GM21576 (cell line): ENCODE measurements at regions not wholly inside any gene's neighbourhood (a gene's known extent, or its start where the extent isn't known, plus 50 kb on each side); places are given as distances from the start of the nearest gene placed in this dataset.

Experiments
- ATAC-seq: cut with Tn5 transposase; IDR thresholded peaks from one replicate; pipeline ENCODE4 v1.9.1; 2021; ENCODE audit warnings: mild to moderate bottlenecking, moderate library complexity; ENCODE audit not compliant: unreplicated experiment

GRCh38 chr1:103256490-103256889, 148.2 kb upstream of the COL11A1 start:
- no peak for ATAC-seq

- ATAC-seq: no peak
Measured at GRCh38 chr1:103254691-103255090, 146.4 kb upstream of the COL11A1 start.

DNA sequence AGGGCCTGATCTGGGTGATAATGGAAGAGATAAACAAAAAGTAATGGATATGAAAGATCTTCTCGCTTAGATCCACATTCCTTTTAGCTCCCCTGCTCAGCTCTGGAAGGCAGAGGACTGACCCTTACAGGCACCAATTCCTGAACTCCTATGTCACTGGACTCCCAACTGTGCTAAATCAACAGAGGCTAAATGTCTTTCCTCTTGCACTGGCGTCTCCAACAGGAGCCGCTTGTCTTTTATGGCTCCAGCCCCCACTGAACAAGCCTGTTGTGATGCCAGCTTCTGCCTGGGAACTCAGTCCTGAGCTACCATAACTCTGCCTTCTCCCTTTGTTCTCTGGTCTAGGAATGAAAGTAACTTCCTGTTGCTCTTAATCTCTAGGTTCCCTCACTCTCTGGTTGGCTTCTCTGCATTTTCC, 142.1 kb upstream of the COL11A1 start:
- no peak for ATAC-seq

DNA sequence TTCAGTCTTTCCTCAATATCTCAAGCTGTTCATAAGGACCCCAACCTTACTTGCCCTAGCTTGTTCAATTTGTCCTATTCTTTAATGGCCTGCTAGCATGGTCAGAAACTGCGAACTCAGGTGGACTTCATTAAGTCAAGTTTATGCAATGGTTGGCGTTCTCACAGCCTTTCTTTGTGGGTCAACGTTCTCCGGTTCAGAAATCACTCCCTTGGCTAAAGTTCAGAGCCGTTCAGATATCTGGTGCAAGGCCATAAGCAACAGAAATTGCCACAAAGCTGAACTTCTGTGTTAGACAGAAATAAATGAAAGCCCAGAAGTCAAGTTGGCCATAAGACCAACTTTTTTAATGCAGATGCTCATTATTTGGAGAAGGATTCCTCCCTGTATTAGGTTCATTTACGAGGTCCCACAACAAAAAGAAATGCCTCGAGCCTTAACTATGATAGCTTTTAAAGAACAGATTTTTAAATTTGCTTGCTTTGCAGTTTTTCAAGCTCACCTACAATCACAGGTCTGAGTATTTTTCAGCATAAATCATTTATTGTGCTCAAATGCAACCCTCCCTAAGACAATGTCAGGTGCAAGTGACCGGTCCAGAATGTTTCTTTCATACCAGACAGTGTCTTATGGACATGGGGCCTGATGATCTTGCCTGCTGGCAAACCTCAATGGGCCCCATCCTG, 140.2 kb upstream of the COL11A1 start:
- ATAC-seq: no peak

GRCh38 chr1:103247517-103247916, 139.2 kb upstream of the COL11A1 start:
- ATAC-seq: no peak

DNA sequence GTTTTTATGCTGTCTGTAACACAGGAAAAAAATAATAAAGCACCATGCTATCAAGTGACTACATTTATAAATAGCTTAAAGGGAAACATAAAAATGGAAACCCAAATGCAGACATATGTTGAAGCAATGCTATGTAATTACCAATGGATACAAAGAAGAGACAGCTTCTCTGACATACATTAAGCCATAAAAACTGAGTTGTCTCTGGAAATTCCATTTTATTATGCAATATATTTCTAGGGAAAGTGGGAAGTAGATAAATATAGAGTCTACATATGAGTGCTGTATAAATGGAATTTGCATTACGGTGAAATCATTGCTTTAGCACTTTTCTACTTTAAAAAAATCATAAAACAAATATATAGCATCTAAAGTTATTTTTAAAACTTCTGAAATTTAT, 135.2 kb upstream of the COL11A1 start:
- ATAC-seq: no peak

DNA sequence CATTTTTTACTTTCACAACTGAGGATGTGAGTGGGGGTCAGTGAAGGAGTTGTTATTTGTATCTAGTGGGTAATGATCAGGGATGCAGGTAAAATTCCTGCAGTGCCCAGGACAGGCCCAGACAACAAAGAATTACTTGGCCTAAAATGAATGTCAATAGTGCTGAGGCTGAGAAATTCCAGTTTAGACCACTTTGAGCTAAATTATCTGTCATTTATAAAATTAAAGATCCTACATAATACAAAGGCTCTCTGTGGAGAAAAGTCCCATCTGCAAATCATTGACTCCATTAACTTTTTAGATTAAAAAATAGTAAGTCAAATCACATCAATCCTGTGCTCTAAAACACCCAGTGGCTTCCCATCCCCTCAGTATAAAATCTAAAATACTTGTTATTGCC, 130.7 kb upstream of the COL11A1 start:
- no peak for ATAC-seq

DNA sequence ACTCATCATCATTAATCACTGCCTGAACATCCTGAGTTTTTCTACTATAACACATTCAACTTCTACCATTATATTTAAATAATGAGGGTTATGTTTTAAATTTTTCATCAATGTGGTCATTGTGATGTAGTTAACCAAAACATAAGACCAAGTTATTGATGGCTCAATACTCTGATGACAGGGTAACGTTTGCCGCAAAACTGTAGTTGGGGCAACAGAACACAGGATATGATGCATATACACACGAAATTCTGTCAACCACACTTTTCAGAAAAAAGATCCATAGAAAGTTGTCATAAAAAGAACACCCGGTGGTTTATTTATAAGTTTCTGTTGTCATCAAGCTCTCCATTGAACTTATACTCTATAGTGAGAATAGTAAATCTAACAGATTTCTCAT, 121.7 kb upstream of the COL11A1 start:
- ATAC-seq: no peak

DNA sequence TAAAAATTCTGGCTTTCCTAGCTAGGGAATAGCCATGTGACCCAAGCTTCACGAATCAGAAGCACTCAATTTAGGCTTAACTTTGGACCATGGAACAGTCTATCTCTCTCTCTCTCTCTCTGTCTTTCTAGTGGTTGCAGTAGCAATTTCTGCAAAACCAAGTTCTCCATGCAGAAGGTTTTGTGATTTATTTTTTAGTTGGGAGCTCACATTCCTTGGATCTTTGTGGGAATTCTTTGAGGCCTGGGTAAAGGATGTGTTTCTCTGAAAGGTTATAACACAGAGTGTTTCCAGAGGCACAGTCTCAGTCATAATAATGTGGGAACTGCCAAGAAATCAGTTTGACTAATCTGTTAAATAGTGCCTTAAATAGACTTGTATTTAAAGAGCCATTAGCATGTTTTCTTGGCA, 112.3 kb upstream of the COL11A1 start:
- ATAC-seq: no peak

DNA sequence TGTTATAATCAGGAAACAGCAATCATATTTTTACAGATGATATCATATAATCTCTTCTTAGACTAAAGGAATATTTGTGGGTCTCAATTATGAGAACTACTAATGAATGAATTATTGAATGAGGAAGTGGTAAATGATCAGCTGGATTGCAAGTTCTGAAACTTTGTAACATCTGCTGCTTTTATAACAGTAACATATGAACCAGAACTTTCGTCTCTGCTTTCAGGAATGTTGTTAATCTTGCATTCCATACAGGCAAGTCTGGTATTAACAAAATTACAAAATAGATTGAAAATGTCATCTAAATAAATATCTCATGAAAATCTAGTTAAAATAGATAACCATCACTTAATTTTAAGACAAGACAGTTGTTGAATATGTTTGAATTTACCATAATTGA, 110.5 kb upstream of the COL11A1 start:
- no peak for ATAC-seq

GRCh38 chr1:103218369-103218768, 110.0 kb upstream of the COL11A1 start:
- ATAC-seq: no peak

DNA sequence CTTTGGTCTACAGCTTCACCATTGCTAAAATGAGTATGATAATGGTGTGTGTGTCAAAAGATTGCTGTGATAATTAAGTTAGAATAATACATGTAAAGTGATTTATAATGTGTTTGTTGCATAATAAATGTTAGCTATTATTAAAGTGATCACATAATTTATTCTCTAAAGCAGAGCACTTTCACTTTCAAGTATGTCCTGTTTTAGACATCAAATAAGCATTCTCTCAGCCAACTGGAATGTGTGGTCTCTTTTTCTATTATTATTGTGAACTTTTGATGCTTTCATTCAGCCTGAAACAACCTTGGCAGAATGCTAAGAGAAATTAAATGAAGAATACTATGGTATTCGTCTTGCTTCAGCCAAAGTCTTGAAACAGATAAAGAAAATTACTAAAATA, 102.8 kb upstream of the COL11A1 start:
- no peak for ATAC-seq

GRCh38 chr1:103208844-103209243, 100.5 kb upstream of the COL11A1 start:
- ATAC-seq: no peak

GRCh38 chr1:103199001-103199400, 90.7 kb upstream of the COL11A1 start:
- no peak for ATAC-seq

DNA sequence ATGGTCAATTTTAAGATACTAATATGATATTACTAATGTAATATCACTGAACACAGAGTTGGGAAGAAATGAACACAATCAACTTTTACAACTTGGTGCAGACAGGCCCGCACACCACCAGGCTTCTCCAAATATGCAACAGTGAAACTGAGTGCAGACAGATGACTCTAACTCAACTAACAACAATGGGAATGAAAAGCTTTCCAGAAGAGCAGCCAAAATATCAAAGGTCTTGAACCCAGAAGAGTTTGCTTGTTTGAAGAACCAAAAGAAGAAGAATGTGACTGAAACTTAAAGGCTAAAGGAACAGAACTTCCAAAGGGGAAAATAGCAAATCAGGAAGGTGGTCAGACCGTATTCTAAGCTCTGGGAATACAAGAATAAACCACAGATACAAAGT, 89.8 kb upstream of the COL11A1 start:
- no peak for ATAC-seq

- no peak for ATAC-seq
Measured at GRCh38 chr1:103197216-103197615, 88.9 kb upstream of the COL11A1 start.

DNA sequence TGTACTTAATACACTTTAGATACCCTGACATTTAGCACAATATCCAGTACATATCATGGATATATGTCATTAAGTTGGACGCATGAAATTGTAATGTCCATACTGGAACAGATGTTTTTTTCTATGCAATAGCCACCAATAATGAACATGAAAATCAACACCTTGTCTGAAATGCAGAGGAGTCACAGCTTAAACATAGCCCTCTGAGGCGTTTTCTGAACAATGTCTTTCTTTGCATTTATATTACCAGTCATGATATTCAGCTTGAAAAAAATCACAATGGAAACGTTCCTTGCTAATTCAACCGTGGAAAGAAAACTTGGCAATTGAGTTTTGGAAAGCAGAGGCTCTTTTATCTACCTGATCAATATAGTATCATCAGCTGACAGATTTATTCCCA, 86.7 kb upstream of the COL11A1 start:
- no peak for ATAC-seq

DNA sequence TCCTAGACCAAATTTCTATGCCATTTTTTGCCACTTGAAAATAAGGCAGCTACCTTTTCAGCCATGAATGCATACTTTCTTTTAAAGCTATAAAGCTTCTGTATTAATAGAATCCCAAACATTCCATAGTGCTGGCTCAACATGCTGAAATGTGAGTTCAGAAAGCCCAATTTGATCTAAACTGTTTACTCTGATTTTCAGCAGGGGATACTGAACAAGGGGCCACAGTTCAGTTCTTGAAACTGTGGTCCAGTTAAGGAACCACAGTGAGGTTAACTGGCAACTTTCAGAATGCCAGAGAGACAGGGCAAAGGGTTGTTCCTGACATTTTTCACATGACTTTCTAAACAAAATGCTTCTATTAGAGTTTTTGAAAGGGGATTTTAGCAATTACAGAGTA, 85.7 kb upstream of the COL11A1 start:
- ATAC-seq: no peak

GRCh38 chr1:103191327-103191726, 83.0 kb upstream of the COL11A1 start:
- no peak for ATAC-seq

DNA sequence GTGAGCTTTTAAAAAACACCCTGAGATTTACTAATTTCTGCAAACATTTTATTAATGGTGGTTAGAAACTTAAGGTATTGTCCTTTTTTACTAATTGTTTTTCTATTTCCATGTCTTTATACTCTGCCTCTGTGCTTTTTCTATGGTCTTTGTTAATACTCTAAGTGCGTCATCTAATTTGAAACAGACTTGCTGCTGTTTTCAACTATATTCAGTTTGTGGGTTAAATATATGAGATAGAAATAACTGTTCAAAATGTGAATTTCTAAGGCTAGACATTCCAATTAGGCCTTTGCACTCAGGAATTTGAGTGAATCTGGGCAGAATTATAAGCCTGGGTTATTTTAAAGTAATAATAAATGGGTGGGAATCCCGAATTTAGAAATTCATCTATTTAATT, 82.4 kb upstream of the COL11A1 start:
- ATAC-seq: no peak

- no peak for ATAC-seq
Measured at GRCh38 chr1:103187673-103188072, 79.4 kb upstream of the COL11A1 start.

- ATAC-seq: no peak
Measured at GRCh38 chr1:103180660-103181059, 72.3 kb upstream of the COL11A1 start.

DNA sequence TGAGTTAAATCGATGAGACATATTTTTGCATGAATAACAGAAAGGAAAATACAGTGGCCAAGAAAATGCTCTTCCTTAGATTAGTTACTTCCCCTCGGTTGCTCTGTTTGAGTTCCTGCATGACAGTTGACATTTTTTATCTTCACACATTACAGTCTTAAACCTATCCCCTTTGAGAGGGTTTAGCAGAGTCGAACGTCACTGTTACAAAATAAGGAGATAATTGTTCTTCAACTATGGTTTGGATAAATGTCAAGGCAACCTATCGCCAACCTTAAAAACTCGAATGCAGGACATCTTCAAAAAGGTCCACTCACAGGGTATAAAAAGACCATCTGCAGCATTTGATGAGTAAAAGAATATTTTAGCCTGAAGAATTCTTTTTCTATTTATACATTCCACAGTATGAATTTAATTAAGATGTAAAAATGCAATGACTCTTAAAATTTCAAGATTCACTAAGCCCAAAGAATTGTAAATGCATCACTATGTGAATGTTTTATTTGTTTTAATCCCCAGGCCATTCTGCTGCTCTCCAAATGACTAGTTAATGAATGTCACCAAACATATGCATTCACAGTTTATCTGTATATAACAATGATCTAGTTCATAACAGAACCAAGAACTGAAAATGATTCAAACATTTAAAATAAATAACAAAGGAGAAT, 68.9 kb upstream of the COL11A1 start:
- no peak for ATAC-seq
